ENCODE measurements at regions not wholly inside any gene's neighbourhood (a gene's known extent, or its start where the extent isn't known, plus 50 kb on each side); places are given as distances from the start of the nearest gene placed in this dataset.
A peak's percentile ranks its signal among the peaks of the same experiment; 100 is the strongest.

- peak overlapping the region; percentile 78 to 80 (median 78) for H3K4me3 Mint-ChIP-seq
- H3K27ac Mint-ChIP-seq, result no peak overlapping the region
- no peaks in the 10 kb centered on the region for H3K9me3 Mint-ChIP-seq
- peaks cover 100% of the 10 kb centered on the region for H3K27me3 Mint-ChIP-seq (ENCODE audit: low read depth)
- TF ChIP-seq CTCF (IDR thresholded peaks at IDR 0.05; ENCODE audit: unreplicated experiment in 3 of 3), result no peak
- H3K36me3 Mint-ChIP-seq (ENCODE audit: low read depth), result no peaks in the 10 kb centered on the region
- H3K4me1 Mint-ChIP-seq, result peaks cover 7% of the 10 kb centered on the region
These were observed 133.3 kb upstream of the HAND1 start for GRCh38 chr5:154611341-154611767.

GRCh38 chr5:154610321-154611154 lies 132.5 kb upstream of the HAND1 start:
- peaks cover 7% of the 10 kb centered on the region for H3K4me1 Mint-ChIP-seq
- peak; percentile 91 to 93 (median 92) for TF ChIP-seq CTCF (IDR thresholded peaks at IDR 0.05; ENCODE audit: unreplicated experiment in 3 of 3)
- H3K9me3 Mint-ChIP-seq, result no peaks in the 10 kb centered on the region

GRCh38 chr5:154609251-154609650 lies 131.2 kb upstream of the HAND1 start:
- no peak for TF ChIP-seq CTCF (IDR thresholded peaks at IDR 0.05; ENCODE audit: unreplicated experiment in 3 of 3)
- H3K36me3 Mint-ChIP-seq (ENCODE audit: low read depth), result no peaks in the 10 kb centered on the region
- peak overlapping the region in 1 of 3 experiments; percentile 12 for H3K4me3 Mint-ChIP-seq
- peaks cover 100% of the 10 kb centered on the region for H3K27me3 Mint-ChIP-seq (ENCODE audit: low read depth)
- no peak overlapping the region for H3K27ac Mint-ChIP-seq
- peaks cover 7% of the 10 kb centered on the region for H3K4me1 Mint-ChIP-seq
- no peaks in the 10 kb centered on the region for H3K9me3 Mint-ChIP-seq

More at GRCh38 chr5:154610321-154611154, 132.5 kb upstream of the HAND1 start:
- H3K27me3 Mint-ChIP-seq (ENCODE audit: low read depth), result peaks cover 100% of the 10 kb centered on the region
- no peaks in the 10 kb centered on the region for H3K36me3 Mint-ChIP-seq (ENCODE audit: low read depth)
- peak overlapping the region; percentile 56 to 78 (median 71) for H3K4me3 Mint-ChIP-seq
- H3K27ac Mint-ChIP-seq, result no peak overlapping the region

GRCh38 chr5:154608531-154609011 lies 130.5 kb upstream of the HAND1 start:
- peaks cover 7% of the 10 kb centered on the region for H3K4me1 Mint-ChIP-seq
- no peaks in the 10 kb centered on the region for H3K9me3 Mint-ChIP-seq
- H3K36me3 Mint-ChIP-seq (ENCODE audit: low read depth), result no peaks in the 10 kb centered on the region
- H3K27ac Mint-ChIP-seq, result no peak overlapping the region
- peaks cover 99% of the 10 kb centered on the region for H3K27me3 Mint-ChIP-seq (ENCODE audit: low read depth)
- H3K4me3 Mint-ChIP-seq, result no peak overlapping the region
- no peak for TF ChIP-seq CTCF (IDR thresholded peaks at IDR 0.05; ENCODE audit: unreplicated experiment in 3 of 3)

GRCh38 chr5:154607746-154608145 lies 129.7 kb upstream of the HAND1 start:
- H3K4me1 Mint-ChIP-seq, result peaks cover 7% of the 10 kb centered on the region
- no peak for TF ChIP-seq CTCF (IDR thresholded peaks at IDR 0.05; ENCODE audit: unreplicated experiment in 3 of 3)
- no peak overlapping the region for H3K4me3 Mint-ChIP-seq
- H3K9me3 Mint-ChIP-seq, result no peaks in the 10 kb centered on the region
- peaks cover 97% of the 10 kb centered on the region for H3K27me3 Mint-ChIP-seq (ENCODE audit: low read depth)
- no peaks in the 10 kb centered on the region for H3K36me3 Mint-ChIP-seq (ENCODE audit: low read depth)
- H3K27ac Mint-ChIP-seq, result no peak overlapping the region

All from nephron (organoid).